GM23248 (cell line): ENCODE measurements at regions not wholly inside any gene's neighbourhood (a gene's known extent, or its start where the extent isn't known, plus 50 kb on each side); places are given as distances from the start of the nearest gene placed in this dataset.

Source experiments
- EZH2 ChIP-seq: fragments of 200-600 bp; sonication (generic); IDR thresholded peaks from 2 replicates; pipeline ENCODE4 v1.6.1; 2018; ENCODE audit warnings: antibody characterized with exemption, mild to moderate bottlenecking; ENCODE audit not compliant: insufficient read depth, poor library complexity, severe bottlenecking
- EZH2phosphoT487 ChIP-seq: fragments of 200-600 bp; sonication (generic); IDR thresholded peaks from 2 replicates; pipeline ENCODE4 v1.6.1; 2018; ENCODE audit warnings: antibody characterized with exemption, moderate library complexity, mild to moderate bottlenecking, low read depth; ENCODE audit not compliant: insufficient read depth

DNA sequence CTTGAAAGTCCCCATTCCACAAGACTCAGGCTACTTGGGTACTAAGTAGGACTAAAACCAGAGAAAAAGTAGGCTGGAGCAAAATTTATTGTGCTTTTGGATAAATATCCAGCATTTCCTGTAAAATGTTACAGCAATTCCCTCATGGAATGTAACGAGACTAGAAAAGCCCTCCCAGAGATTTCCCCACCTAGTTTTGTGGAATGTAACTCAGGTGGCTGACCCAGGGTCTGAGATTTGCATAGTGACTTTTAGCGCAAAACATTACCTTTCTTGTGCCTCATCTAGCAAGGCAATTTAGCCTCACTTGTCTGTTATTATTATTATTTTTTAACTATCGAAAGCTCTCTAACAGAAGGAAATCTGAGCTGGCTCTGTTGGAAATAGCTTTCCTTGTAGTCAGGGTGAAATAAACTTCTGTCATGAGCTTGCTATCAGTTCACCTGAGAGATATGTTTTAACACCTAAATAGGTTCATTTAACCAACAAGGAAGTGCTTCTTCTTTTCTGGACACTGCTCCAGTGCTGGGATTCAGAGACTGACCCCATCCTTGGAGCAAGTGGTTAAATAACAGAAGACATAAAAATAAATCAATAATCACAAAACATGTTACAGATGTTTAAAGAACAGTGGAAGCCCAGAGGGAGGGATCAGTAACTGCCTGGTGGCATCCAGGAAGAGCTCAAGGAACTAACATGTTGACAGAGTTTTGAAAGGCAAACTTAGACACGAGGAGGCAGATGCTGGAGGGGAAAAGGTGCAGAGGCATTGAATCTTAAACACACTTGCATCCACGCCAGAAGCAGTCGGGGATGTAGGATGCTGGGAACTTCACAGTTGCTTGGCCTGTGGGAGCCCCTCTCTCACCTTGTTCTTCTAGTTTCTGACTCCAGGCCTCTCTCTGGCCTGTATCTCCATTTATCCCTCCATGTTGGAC lies 68.3 kb upstream of the RHOU start:
- TF ChIP-seq EZH2 (no peak), EZH2phosphoT487 (no peak)
